ENCODE measurements at regions not wholly inside any gene's neighbourhood (a gene's known extent, or its start where the extent isn't known, plus 50 kb on each side); places are given as distances from the start of the nearest gene placed in this dataset.

- TF ChIP-seq ZFX (IDR thresholded peaks at IDR 0.05; ENCODE audit: borderline replicate concordance) = no peak
- TF ChIP-seq CTCF (IDR thresholded peaks at IDR 0.05) = no peak
- H3K27ac ChIP-seq = no peak overlapping the region
These were observed 96.0 kb downstream of the ACKR3 start for GRCh38 chr2:236665572-236666118.

DNA sequence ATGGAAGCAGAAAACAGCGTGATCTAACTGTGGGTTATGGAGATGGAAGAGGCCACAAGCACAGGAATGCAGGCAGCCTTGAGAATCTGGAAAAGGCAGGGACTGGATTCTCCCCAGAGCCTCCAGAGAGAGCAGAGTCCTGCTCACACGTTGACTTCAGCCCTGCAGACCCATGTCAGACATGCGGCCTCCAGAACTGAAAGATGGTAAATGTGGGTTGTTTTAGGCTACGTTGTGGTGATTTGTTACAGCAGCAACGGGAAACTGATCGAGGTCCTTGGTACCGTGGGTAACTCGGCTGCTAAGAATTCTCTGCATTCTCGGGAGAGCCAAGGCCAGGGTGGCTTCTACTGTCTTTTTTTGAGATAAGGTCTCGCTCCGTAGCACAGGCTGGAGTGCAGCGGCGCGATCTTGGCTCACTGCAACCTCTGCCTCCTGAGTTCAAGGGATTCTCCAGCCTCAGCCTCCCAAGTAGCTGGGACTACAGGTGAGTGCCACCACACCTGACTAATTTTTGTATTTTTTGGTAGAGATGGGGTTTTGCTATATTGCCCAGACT lies 97.1 kb downstream of the ACKR3 start:
- TF ChIP-seq ZFX (IDR thresholded peaks at IDR 0.05; ENCODE audit: borderline replicate concordance) (no peak), CTCF (IDR thresholded peaks at IDR 0.05) (no peak)
- H3K27ac ChIP-seq = no peak overlapping the region

DNA sequence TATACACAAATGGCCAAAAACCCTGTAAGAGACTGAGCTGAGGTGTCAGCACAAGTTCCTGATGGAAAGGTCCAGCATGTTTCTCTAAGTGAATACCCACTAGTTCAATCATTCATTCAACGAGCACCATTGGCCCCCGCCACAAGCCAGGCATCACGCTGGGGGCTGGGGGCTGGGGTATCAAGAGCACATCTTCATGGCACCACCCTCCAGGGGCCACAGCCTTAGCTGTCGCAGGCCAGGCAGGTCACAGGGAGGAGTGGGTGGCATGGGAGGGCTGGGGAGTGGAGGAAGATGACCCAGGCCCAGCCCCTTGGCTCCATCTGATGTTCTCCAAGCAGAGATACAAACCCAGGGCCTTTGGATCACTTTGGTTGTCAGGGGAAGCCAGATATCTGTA lies 97.9 kb downstream of the ACKR3 start:
- TF ChIP-seq ZFX (IDR thresholded peaks at IDR 0.05; ENCODE audit: borderline replicate concordance) (no peak), CTCF (IDR thresholded peaks at IDR 0.05) (no peak)
- H3K27ac ChIP-seq = no peak overlapping the region

GRCh38 chr2:236668531-236668969 lies 98.9 kb downstream of the ACKR3 start:
- no peak overlapping the region for H3K27ac ChIP-seq

GRCh38 chr2:236670235-236670620 lies 100.6 kb downstream of the ACKR3 start:
- no peak overlapping the region for H3K27ac ChIP-seq
- TF ChIP-seq CTCF (IDR thresholded peaks at IDR 0.05) (no peak), ZFX (IDR thresholded peaks at IDR 0.05; ENCODE audit: borderline replicate concordance) (no peak)

More at GRCh38 chr2:236668531-236668969, 98.9 kb downstream of the ACKR3 start:
- no peak for TF ChIP-seq ZFX (IDR thresholded peaks at IDR 0.05; ENCODE audit: borderline replicate concordance)

DNA sequence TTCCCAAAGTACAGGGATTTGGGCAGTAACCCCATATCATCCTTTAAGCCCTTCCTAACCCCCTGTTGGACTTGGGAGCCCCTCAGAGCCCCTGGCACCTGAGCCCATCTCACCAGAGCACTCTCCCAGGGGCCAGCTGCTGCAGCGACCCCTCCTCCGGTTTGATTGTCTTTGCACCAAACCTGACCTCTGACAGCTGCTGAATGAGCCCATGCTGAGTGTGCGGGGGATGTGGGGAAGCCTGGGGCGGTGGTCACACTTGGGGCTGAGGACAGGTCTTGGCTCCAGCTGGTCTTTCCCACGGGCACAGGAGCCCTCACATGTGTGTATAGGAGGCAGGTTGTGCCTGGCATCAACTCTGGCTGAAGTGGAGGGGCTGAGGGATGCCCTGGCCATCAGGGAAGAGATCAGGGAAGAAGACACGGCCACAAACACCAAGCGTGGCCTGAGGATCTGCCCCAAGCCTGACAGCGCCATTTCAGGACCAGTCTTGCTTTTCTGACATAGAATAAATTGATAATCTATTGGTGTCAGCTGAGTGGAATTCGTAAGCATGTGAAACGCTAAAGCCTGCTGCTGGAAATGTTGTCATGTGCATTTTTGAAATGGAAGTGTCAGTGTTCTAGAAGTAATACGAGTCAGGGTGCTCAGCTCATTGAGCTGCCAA lies 102.4 kb downstream of the ACKR3 start:
- H3K27ac ChIP-seq = no peak overlapping the region
- TF ChIP-seq ZFX (IDR thresholded peaks at IDR 0.05; ENCODE audit: borderline replicate concordance) (no peak), CTCF (IDR thresholded peaks at IDR 0.05) (no peak)

GRCh38 chr2:236672606-236673005 lies 103.0 kb downstream of the ACKR3 start:
- no peak overlapping the region for H3K27ac ChIP-seq
- no peak for TF ChIP-seq ZFX (IDR thresholded peaks at IDR 0.05; ENCODE audit: borderline replicate concordance)
- no peak for TF ChIP-seq CTCF (IDR thresholded peaks at IDR 0.05)

Measured in 22Rv1 (cell line).